Right renal pelvis (tissue), 4 donors: ENCODE measurements at regions not wholly inside any gene's neighbourhood (a gene's known extent, or its start where the extent isn't known, plus 50 kb on each side); places are given as distances from the start of the nearest gene placed in this dataset.
"Not testable (repeated sequence)": the region's sequence is repeated elsewhere in the genome, so short reads cannot be mapped to it uniquely, and the experiment has no call there.

Experiments
- DNase-seq, 4 donors: peaks; one replicate each; pipeline ENCODE4 v3.0.0-alpha.2; 2013; ENCODE audit warnings: low read depth in 4 of 4, low spot score in 3 of 4, missing footprints in 1 of 4

DNA sequence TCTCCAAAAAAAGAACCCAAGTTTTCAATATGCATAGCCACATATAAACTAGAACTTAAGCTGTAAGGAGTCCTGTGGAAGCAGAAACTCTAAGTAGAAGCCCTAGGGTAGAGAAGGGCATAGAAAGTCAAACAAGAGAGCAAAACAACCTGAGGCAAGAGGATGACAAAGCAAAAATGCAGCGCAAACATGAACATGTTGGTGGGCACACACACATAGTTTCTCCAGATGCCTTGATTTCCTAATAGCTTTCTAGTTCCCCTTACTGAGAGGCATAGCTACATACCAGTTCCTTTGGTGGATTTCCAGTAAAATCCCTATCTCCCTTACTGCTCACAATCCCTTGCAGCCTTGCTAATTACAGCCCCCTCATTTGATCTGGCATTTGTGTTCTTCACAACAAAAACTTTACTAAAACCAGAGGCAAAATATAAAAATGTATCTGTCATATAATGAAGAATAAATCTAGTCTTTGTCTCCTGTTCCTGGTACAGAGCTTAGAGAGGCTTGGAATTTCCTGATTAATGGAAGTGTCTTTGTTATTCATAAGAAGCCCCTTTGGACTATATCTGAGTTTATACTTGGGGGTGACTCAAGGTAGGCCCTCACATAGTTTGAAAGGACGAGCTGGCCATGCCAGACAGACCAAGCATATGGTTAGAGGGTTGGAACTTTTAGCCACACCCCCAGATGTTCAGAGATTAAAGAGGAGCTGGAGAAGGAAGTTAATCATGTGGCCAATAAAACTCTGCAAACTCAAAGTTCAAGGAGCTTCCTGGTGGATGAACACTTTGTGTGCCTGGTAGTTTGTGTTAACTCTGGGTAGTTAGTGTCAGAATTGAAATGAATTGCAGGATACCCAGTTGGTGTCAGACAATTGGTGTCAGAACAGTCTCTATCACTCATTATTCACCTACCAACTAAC lies 52.7 kb upstream of the ZCCHC13 start:
- no peak for DNase-seq

DNA sequence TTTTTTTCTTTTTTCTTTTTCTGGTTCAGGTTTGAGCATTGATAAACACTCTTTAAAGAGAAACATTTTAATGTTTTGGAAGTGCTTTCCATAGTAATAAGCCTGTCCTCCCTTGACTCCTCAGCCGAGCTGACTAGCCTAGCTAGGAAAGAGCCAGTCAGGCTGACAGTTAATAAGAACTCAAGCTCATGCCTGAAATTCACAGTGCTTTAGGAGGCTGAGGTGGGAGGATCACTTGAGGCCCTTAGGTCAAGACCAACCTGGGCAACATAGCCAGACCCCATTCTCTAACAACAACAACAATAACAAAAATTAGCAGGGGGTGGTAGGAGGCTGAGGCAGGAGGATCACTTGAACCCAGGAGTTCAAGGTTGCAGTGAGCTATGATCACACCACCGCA lies 53.4 kb upstream of the ZCCHC13 start:
- no peak for DNase-seq

DNA sequence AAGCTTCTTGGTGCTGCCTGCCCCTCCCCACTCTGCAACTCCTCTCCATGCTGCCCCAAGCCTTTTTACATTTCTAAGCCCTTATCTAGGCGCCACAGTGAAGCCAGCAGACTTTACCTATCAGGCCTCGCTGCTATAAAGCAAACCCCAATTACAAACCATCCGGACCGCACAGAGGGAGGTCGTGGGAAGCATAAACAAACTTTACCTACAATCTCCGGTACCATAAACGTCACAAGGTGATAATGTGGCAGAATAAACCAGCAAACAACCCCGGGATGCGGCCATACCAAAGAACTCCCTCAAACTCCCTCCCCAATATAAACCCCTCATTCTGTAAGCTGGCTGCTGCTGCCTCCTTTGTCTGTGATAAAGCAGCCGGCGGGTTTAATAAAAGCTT lies 54.0 kb upstream of the ZCCHC13 start:
- no peak for DNase-seq

DNA sequence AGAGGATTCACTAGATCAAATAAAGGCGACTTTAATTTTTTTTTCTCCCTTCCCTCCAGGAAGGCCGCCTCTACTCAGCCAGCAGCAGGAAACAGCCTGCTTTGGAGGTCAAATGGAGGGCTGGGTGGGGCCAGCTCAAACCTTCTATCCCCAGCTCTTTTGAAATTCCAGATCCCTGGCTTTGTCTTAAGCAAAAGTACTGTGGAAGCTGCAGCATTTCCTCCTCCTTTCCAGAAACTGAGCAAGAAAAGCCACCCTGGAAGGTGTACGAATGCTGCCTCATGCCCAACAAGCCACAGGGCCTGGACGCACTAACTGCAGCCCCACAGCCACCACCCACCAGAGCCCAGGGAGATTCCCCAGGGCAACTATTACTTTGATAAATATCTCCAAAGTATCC lies 55.1 kb upstream of the ZCCHC13 start:
- DNase-seq: no peak

DNA sequence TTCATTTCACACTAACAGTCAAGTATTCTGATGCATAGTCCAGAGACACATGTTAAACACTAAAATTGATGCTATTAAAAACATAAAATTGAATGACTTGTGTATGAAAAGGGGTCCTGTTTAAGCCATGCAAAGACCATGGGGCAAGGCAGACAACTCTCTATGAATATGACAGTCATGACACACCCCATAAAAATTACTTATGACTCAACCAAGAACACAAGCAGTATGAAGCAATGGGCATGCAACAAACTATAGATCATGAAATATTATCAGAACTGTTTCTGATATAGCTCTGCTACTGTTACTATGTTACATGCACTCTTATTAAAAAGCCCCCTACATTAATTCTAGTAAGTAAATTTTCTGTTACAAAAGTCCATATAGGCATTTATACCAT lies 57.5 kb upstream of the ZCCHC13 start:
- no peak for DNase-seq

DNA sequence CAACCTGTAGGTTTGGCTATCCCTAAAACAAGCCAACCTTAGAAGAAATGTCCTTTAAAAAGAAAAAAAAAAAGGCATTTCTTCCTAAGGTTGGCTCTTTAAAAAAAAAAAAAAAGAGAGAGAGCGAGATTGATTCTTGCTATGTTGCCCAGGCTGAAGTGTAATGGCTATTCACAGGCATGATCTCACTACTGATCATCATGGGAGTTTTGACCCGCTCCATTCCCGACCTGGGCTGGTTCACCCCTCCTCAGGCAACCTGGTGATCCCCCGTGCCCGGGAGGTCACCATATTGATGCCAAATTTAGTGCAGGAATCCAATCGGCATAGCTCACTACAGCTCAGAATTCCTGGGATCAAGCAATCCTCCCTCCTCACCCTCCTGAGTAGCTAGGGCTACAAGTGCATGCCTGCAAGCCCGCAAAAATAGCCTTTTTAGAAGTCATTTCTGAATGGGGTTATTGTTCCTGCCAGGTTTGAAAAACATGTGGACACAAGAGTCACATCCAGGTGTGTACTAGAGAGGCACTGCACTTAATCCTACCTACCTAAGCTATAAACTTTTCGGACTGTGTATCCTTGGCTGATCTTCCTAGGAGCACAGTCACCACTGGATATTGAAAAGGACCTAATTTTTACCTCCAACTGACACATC lies 61.4 kb upstream of the ZCCHC13 start:
- no peak for DNase-seq

DNA sequence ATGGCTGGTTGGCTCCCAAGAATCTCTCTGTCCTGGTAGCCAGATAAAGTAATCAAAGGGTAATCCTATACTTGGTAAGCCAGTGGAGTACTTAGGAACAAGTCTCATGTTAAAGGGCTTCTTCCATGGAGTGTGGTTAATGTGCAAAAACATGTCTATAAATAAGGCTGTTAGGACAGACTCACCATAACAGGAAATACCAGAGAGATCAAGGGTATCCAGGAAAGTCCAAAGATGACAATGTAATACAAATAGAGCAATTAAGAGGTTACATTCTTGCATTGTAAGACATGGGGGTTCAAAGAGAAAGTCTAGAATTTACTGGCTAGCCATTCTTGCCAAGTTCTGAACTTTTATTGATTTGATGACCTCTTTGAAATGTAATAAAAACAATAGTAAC lies 61.9 kb upstream of the ZCCHC13 start:
- DNase-seq: no peak

DNA sequence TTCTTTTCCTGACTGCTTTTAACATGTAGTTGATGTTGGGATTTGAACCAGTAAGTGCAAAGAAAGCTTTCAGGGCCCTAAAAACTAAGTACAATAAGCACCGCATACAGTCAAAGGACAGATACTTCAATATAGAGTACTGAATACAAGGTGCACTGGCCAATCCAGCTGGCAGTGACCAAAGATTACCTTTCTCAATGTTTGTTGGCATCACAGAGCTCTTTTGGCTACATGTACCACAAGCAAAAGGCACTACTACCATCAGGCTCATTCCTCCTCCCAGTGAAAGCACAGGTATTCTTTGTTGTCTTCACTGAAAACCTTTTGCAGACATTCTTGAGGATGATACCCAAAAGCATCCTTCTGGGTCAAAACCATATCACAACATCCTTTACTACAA lies 65.2 kb upstream of the ZCCHC13 start:
- DNase-seq: no peak

DNA sequence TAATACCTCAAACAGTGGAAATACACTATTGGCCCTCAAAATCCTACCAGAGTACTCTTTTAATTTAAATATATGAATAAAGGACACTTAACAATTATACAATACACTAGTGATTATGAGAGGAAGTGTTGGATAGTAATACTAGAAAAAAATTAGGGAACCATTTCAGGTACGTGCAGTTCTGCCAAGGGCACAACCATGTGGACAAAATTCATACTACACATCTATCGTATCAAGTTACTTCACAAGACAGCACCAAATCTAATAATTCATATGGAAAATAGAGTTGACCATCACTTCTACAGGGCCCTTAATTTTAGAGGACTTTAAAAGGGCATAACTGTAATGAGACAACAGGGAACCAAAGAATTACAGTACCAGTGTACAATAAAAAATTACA lies 69.2 kb upstream of the ZCCHC13 start:
- no peak for DNase-seq

DNA sequence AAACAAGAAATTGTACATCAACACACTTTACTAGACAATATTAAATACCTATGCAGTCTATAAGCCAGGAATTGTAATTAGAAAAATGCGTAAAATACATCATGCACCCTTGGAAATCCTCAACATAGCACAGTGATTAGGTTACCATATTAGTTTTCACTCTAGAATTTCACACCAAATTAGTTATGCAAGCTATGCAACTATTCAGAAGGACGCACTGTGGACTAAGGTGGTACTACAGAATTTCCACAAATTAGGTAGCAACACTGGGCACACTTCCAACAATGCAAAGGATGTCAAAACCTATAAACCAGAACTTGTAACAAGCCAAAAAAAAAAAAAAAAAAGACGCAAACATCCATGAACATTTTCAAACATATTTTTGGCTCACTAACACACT lies 71.1 kb upstream of the ZCCHC13 start:
- DNase-seq: no peak

DNA sequence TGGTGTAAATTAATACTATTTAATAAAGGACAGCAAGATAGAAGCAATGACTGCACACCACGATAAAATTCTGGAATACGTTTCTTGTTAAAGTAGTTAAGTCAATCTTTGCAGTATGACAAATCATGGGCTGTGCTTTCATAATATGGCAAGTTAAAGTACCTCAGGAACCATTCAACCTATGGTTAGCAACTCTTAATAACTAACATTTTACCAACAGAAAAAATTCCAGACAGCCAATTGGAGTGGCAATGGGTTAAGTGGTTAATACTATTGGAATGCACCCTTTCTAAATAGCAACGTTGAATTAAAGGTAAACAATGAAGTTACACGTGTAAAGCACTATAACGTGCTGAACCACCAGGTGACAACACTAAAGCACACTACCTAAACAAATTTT lies 72.4 kb upstream of the ZCCHC13 start:
- DNase-seq: no peak

DNA sequence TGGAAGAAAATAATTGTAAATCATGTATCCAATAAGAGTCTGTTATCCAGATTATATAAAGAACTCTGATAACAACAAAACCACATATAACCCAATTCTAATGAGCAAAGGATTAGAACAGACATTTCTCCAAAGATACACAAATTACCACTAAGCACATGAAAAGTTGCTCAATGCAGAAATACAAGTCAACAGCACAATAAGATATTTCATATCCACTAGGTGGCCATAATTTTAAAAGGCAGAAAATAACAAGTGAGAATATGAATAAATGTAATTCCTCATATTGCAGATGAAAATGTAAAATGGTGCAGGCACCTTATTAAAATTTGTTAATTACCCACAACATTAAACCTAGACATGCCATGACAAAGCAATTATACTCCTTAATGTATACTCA lies 73.9 kb upstream of the ZCCHC13 start:
- DNase-seq: no peak

DNA sequence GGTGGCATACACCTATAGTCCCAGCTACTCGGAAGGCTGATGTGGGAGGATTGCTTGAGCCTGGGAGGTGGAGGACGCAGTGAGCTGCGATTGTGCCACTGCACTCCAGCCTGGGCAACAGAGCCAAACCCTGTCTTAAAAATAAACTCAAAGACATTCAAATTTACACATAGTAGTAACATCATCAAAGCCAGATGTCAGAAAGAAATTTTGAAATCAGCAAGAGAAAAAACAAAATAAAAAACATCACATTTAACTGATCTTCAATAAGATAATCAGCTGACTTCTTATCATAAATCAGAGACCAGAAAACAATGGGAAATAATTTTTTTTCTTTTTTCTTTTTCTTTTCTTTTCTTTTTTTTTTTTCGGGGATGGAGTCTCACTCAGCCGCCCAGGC lies 78.9 kb upstream of the ZCCHC13 start:
- DNase-seq: no peak

DNA sequence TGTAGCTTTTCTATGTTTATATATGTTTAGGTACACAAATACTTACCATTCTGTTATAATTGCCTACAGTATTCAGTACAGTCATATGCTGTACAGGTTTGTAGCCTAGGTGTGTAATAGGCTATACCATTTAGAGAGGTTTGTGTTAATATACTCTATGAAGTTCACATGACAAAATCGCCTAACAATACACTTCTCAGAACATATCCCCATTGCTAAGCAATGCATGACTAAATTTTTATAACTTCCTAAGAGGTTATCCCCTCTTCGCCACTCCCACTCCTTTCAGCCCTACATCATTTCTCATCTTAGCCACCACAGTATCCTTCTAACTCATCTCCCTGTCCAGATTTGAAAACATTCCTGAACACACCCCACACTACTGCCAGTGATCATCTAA lies 83.7 kb upstream of the ZCCHC13 start:
- DNase-seq: no peak

DNA sequence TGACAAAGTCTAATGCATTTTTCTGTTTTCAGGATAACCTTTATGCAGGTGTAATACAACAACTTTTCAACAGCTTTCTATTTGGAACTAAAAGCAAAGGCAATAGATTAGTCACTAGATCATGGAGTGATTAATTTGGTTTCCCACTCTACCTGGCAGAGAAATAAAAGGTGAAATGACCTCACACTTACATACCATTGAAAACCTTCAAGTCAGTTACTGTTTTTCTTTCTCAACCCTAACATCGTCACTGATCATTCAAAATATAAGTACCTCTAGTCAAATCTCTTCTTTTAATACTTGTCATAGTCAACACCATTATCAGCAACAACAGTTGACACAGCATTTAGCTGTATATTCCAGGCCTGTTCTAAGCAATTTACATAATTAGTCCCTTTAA lies 85.1 kb upstream of the ZCCHC13 start:
- no peak for DNase-seq

DNA sequence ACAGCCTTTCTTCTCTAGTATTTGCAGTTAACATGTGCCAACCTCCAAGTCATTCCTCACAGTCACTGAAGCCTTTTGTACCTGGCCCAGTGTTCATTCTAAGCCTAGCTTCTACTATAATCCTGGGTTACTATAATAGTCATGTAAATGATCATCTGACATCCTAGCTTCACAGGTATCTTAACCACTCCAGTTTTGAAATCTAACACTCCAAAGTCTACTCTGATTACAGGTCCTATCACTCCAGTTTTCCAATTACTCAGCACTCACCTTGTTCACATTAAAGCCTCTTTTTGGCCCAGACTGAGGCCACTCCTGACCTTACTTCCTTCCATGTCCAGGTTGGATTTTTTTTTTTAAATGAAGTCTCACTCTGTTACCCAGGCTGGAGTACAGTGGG lies 87.6 kb upstream of the ZCCHC13 start:
- no peak for DNase-seq

DNA sequence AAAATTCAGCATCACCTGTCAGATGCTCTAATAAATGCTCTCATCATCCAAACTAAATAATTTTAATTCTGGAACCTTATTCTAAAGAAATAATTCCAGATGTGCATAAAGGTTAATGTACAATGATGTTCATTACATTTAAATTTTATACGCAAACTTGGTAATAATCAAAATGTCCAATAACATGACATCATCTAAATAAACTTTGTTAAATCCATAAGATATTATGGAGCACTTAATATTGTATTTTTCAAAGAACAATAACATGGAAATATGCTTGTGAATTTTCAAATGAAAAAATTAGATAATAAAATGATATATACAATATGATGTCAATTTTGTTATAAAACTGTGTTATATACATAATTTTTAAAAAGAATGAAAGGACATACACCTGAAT lies 92.1 kb upstream of the ZCCHC13 start:
- no peak for DNase-seq

DNA sequence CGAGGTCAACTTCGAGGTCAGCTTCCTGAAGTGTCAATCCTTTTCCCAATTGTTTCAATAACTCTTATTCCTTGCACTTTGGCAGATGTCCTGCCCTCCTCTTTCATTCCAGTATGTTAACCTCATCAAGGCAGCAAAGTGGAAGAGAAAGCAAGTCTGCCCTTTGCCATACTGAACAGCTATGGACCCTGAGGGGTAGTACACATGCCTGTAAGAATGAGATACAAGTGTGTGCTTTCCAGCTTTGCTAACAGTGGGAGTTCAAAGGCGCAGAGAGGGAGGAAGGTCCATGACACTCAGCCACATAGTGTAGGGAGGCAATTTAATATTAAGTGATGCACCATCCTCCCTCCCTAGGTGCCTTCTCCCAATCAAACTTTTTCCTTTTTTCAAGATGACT lies 96.4 kb upstream of the ZCCHC13 start:
- DNase-seq: no peak

DNA sequence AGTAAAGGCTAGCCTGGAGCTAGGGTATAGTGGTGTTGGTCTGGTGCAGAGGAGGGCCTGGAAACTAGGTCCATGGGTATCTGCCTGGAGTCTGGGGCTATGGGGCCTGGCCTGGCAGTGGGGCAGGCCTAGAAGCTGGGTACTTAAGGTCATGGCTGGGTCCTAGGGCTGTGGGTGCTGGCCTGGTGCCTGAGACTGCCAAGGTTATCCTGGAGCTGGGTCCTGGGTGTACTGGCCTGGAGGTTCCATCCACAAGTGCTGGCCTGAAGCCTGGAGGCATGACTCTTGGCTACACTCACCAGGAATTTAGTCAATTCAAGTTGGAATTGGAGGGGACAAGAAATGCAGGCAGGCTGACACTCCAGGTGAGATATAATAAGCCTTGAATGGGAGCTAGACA lies 108.4 kb upstream of the ZCCHC13 start:
- no peak for DNase-seq

DNA sequence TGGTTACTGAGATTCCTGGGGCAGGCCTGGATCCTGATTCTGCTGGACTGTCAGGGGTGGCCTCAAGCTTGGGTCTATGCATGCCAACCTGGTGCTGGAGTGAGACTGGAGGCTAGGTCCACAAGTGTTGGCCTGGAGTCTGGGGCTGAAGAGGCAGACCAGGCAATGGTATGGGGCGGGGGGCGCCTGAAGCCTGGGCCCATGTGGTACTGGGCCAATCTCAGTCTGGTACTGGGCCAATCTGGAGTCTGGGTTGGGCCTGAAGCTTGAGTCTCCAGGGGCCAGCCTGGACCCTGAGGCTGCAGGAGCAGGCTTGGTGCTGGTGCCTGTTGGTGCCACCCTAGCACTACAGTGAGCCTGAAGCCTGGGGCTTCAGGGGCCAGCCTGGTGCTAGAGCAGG lies 108.9 kb upstream of the ZCCHC13 start:
- no peak for DNase-seq

DNA sequence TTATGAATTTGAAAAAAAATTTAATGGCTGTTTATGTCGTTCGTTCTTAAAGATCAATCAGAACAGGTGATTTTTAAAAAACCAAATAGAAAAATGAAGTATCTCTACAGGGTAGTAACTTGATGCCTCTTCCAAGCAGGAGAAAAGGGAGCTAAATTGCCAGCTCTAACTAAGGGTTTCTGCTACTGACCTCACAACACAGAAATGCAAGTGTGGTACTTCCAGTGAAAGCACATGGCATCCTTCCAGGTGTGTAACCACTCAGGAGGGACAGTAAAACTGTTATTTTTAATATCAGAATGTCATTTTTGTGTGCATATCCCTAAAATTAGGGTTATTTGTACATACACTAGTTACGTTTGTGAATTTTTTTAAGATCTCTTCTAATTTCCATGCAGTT lies 116.8 kb upstream of the ZCCHC13 start:
- no peak for DNase-seq

DNA sequence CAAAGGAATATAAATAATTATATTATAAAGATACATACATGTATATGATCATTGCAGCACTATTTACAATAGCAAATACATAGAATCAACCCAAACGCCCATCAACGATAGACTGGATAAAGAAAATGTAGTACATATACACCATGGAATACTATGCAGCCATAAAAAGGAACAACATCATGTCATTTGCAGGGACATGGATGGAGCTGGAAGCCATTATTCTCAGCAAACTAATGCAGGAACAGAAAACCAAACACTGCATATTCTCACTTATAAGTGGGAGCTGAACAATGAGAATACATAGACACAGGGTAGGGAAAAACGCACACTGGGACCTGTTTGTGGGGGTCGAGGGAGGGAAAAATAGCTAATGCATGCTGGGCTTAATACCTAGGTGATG lies 120.9 kb upstream of the ZCCHC13 start:
- not testable (repeated sequence) for DNase-seq
